ENCODE measurements at regions not wholly inside any gene's neighbourhood (a gene's known extent, or its start where the extent isn't known, plus 50 kb on each side); places are given as distances from the start of the nearest gene placed in this dataset.

DNA sequence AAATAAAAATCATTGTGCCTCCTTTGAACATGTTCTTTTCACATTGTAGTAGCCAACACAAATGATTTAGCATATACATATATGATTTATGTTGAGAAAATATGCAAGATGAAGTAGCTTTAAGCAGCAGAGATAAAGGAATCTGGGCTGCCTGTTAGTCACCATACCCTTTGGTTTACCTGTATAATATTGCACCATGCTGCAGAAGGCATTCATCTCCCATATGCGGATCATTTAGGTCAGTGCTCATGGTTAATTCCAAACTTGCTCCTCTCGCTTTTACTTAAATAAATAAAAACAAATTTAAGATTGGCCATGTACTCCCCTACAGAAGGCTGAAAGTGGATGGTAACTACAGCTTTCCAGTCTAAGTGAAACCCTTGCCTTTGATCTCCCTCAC lies 86.7 kb upstream of the TBL1XR1 start:
- TF ChIP-seq, protein P1, sequence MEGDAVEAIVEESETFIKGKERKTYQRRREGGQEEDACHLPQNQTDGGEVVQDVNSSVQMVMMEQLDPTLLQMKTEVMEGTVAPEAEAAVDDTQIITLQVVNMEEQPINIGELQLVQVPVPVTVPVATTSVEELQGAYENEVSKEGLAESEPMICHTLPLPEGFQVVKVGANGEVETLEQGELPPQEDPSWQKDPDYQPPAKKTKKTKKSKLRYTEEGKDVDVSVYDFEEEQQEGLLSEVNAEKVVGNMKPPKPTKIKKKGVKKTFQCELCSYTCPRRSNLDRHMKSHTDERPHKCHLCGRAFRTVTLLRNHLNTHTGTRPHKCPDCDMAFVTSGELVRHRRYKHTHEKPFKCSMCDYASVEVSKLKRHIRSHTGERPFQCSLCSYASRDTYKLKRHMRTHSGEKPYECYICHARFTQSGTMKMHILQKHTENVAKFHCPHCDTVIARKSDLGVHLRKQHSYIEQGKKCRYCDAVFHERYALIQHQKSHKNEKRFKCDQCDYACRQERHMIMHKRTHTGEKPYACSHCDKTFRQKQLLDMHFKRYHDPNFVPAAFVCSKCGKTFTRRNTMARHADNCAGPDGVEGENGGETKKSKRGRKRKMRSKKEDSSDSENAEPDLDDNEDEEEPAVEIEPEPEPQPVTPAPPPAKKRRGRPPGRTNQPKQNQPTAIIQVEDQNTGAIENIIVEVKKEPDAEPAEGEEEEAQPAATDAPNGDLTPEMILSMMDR (IDR thresholded peaks at IDR 0.05; ENCODE audit: control insufficient read depth, insufficient read depth, low read depth, low read length, missing control alignments) = no peak
- no peak for DNase-seq (ENCODE audit: low read depth)
- no peak overlapping the region for H3K4me3 ChIP-seq (ENCODE audit: control insufficient read depth, low read depth, low read length)

DNA sequence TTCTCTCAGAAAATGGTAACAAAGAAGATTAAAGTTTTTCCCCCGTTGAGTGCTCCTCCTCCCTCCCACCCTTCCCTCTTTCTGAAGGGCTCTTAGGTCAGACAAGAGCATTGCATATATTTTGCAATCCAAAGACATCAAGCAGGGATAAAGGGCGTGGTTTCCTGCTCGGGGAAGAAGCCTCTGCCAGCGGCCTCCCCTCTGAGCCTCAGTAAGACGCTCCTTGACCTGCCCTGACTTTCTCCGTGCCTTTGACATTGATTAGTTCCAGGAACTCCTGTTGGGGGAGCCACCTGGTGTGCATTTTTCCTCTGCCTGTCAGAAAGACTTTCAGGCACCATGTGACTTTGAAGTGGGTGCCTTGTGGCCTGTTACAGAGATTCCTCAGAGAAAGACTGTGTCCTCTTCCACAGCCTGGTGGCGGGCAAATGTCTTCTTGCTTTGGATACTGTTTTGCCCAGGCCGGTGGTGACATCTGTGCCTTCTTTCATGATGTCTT lies 87.2 kb upstream of the TBL1XR1 start:
- H3K4me3 ChIP-seq (ENCODE audit: control insufficient read depth, low read depth, low read length) = no peak overlapping the region

DNA sequence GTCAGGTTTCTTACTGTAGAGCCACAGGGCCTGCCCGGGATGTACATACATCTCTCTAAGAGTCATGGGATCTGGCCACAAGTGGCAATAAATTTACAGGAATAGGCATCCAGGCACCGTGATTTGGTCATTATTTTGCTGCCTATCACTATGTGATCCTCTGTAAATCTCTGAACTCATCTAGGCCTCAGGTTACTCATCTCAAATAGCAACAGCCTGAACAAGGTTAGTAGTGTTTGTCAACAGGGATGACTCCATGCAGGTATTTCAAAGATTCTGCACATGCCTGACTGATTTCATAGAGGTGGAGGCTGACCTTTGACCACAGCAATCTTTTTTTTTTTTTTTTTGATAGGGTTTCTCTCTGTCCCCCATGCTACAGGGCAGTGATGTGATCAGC lies 88.8 kb upstream of the TBL1XR1 start:
- no peak for DNase-seq (ENCODE audit: low read depth)
- TF ChIP-seq, protein P1 (IDR thresholded peaks at IDR 0.05; ENCODE audit: control insufficient read depth, insufficient read depth, low read depth, low read length, missing control alignments) = no peak
- no peak overlapping the region for H3K4me3 ChIP-seq (ENCODE audit: control insufficient read depth, low read depth, low read length)

More for the DNA sequence above, 87.2 kb upstream of the TBL1XR1 start:
- DNase-seq (ENCODE audit: low read depth) = no peak
- TF ChIP-seq, protein P1 (IDR thresholded peaks at IDR 0.05; ENCODE audit: control insufficient read depth, insufficient read depth, low read depth, low read length, missing control alignments) = no peak

DNA sequence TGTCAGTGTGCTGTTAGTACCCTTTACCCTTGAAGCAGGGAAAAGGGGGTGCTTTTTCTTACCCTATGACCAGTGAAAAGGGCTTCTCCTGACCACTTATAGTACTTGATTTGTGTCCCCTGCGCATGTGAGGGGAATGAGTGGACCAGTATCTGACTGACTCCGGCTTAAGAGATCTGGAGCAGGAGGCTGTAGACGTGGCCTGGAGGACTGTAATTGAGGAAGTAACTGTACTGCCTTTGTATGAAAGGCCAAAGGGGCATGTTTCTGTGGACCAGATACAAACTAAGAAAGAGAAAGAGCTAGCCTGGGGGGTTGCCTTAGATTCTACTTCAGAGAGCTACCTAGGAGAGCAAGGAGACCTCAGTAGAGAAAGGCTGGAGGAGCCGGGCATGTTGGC lies 89.9 kb upstream of the TBL1XR1 start:
- DNase-seq (ENCODE audit: low read depth) = no peak
- H3K4me3 ChIP-seq (ENCODE audit: control insufficient read depth, low read depth, low read length) = no peak overlapping the region
- TF ChIP-seq, protein P1 (IDR thresholded peaks at IDR 0.05; ENCODE audit: control insufficient read depth, insufficient read depth, low read depth, low read length, missing control alignments) = no peak

DNA sequence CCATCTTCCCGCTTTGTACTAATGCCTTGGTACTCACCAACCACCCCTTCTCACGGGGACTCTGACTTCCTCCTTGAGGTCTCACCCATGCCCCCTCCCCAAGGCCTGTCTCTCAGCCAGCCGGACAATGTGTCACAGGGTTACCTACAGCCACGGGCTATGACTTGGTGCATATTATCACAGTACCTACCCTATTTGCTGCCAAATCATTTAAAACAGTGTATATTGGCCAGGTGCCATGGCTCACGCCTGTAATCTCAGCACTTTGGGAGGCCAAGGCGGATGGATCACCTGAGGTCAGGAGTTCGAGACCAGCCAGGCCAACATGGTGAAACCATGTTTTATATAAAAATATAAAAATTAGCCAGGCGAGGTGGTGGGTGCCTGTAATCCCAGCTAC lies 93.4 kb upstream of the TBL1XR1 start:
- DNase-seq (ENCODE audit: low read depth) = no peak
- H3K4me3 ChIP-seq (ENCODE audit: control insufficient read depth, low read depth, low read length) = no peak overlapping the region
- TF ChIP-seq, protein P1 (IDR thresholded peaks at IDR 0.05; ENCODE audit: control insufficient read depth, insufficient read depth, low read depth, low read length, missing control alignments) = no peak

DNA sequence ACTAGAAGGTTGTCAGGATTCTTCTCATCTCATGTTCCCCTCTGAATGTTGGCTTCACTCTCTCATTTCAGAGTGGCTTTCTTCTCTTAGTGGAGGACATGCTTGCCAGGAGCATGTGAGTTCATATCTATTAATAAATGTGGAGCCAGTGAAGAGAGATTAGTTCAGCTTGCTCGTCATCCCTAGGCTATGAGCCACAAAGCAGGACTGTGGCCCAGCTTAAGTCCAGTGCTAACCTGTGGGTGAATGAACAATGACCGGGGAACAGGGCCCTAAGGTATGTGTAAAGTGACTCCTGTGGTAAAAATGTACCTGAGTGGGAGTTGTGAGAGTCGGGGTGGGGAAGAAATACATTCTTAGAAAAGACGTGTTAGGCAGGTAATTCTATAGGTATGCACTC lies 96.9 kb upstream of the TBL1XR1 start:
- no peak overlapping the region for H3K4me3 ChIP-seq (ENCODE audit: control insufficient read depth, low read depth, low read length)
- TF ChIP-seq, protein P1 (IDR thresholded peaks at IDR 0.05; ENCODE audit: control insufficient read depth, insufficient read depth, low read depth, low read length, missing control alignments) = no peak
- DNase-seq (ENCODE audit: low read depth) = peak; percentile 16

DNA sequence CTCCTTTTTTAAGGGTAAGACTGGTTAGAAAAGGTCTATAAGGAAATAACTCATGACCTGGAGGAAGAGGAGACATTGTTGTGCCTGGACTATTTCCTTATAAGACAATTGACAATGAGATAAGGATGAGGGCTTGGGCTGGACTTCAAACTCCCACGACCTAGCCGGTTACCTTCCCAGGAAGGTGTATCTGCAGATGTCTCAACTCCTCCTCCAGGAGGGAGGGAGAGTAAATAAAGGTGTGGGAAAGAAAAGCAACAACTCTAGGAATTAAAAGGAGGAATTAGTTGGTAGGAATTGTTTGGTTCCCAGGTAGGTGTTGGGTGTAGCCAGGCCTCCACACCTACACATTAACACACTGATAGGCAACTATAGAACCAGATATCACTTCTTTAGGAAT lies 97.8 kb upstream of the TBL1XR1 start:
- no peak overlapping the region for H3K4me3 ChIP-seq (ENCODE audit: control insufficient read depth, low read depth, low read length)
- TF ChIP-seq, protein P1 (IDR thresholded peaks at IDR 0.05; ENCODE audit: control insufficient read depth, insufficient read depth, low read depth, low read length, missing control alignments) = no peak
- no peak for DNase-seq (ENCODE audit: low read depth)
